SU-DHL-6 (cell line): ENCODE measurements at regions not wholly inside any gene's neighbourhood (a gene's known extent, or its start where the extent isn't known, plus 50 kb on each side); places are given as distances from the start of the nearest gene placed in this dataset.

Experiments used
- H2AFZ ChIP-seq: fragments of 200-600 bp; sonication (generic); 2 replicates; pipeline ENCODE4 v1.6.1; 2014; ENCODE audit warnings: low read depth, mild to moderate bottlenecking, moderate library complexity, mixed read lengths, antibody characterized with exemption, low read length; ENCODE audit not compliant: severe bottlenecking
- H3F3A ChIP-seq: fragments of 200-600 bp; shearing (Covaris generic); 2 replicates; pipeline ENCODE4 v1.6.0; 2016; ENCODE audit warnings: antibody characterized with exemption, mild to moderate bottlenecking; ENCODE audit not compliant: insufficient read depth
- H3K27ac ChIP-seq: fragments of 200-600 bp; sonication (generic); 2 replicates; pipeline ENCODE4 v1.5.1; 2016; ENCODE audit warnings: low read depth, mild to moderate bottlenecking, low read length, moderate library complexity, mixed read lengths
- H3K27me3 ChIP-seq: fragments of 200-600 bp; sonication (generic), shearing (Covaris generic); 2 replicates; pipeline ENCODE4 v1.6.0; 2014; ENCODE audit warnings: mild to moderate bottlenecking, low read length
- H3K36me3 ChIP-seq: fragments of 200-600 bp; sonication (generic); 2 replicates; pipeline ENCODE4 v1.6.1; 2014; ENCODE audit warnings: mild to moderate bottlenecking, low read length, mixed read lengths
- H3K4me2 ChIP-seq: fragments of 300-600, 200-600 bp; shearing (Covaris generic), sonication (generic); 2 replicates; pipeline ENCODE4 v1.6.0; 2014; ENCODE audit warnings: low read length, low read depth, mild to moderate bottlenecking; ENCODE audit not compliant: poor library complexity, severe bottlenecking
- H3K4me3 ChIP-seq: fragments of 200-600 bp; sonication (generic); 2 replicates; pipeline ENCODE4 v1.5.1; 2014; ENCODE audit warnings: antibody characterized with exemption, low read length, mild to moderate bottlenecking, mixed read lengths; ENCODE audit not compliant: insufficient read depth, poor library complexity, severe bottlenecking
- H3K79me2 ChIP-seq: fragments of 200-600 bp; sonication (generic); 2 replicates; pipeline ENCODE4 v1.6.1; 2014; ENCODE audit warnings: mild to moderate bottlenecking, low read length, moderate library complexity; ENCODE audit not compliant: insufficient read depth
- H3K9ac ChIP-seq: fragments of 200-600 bp; sonication (generic); 2 replicates; pipeline ENCODE4 v1.7.0; 2014; ENCODE audit warnings: mild to moderate bottlenecking, low read length
- H3K9me2 ChIP-seq: fragments of 200-600 bp; sonication (generic); replicated peaks from 2 replicates; pipeline ENCODE4 v1.6.1; 2014; ENCODE audit warnings: low read length; ENCODE audit not compliant: insufficient read depth
- H3K9me3 ChIP-seq: fragments of 200-600 bp; sonication (generic); 2 replicates; pipeline ENCODE4 v1.6.1; 2014; ENCODE audit warnings: low read length, mixed read lengths; ENCODE audit not compliant: insufficient read depth
- H4K20me1 ChIP-seq: fragments of 200-600 bp; sonication (generic); 2 replicates; pipeline ENCODE4 v1.6.1; 2014; ENCODE audit warnings: low read depth, mild to moderate bottlenecking, antibody characterized with exemption, low read length, moderate library complexity, mixed read lengths
- EZH2phosphoT487 ChIP-seq: fragments of 200-600 bp; sonication (generic), shearing (Covaris generic); conservative IDR thresholded peaks from 2 replicates; pipeline ENCODE4 v1.6.1; 2018; ENCODE audit warnings: mild to moderate bottlenecking, antibody characterized with exemption, low read length, moderate library complexity, mixed read lengths
- TF ChIP-seq, protein P1 (sequence below): fragments of 200-600 bp; sonication (generic); IDR thresholded peaks from one replicate; pipeline ENCODE4 v1.5.1; 2017; ENCODE audit warnings: antibody characterized with exemption, mild to moderate bottlenecking, low read length, moderate library complexity; ENCODE audit not compliant: insufficient read depth, poor library complexity, severe bottlenecking

DNA sequence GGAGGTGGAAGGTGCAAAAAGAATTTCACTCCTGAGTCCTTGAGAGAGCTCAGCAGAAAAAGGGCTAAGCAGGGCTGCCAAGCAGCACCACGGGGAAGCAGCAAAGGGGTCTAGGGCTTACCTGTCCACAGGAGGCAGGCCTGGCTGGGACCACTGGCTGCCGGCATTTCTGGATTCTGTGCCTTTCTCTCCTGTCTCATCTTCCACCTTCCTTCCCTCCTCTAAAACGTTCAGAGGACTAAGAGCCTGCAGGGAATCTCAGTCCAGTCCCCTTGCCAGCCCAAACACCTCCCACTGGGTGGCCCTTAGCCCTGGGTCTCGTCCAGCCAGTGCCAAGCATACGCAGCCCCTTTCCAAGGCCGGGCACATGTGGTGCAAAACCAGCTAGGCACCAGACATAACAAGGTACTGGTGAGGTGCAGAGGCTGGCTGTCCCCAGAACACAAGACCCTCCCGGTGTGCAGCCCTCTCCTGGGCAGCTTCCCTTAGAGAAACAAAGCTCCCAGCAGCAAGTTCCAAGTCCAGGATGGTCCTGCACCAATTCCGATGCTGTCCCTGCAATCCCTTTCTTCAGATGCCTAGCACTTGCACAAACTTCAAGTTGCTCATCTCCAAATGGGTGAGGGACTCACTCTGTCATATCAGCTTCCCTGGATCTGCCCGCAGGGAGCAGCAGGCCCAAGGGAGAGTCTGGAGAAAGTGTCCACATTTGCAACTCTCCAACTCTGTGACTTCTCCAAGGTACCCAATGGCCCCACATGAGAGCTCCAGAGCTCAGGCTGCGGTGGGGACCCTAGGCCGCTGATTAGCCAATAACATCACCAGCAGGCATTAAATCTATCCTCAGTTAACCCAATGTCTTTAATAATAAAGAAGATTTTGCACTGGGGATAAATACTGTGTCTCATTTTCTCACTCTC, 126.3 kb downstream of the C5orf15 start:
- Histone ChIP-seq H3K4me2 (no peak overlapping the region), H3K79me2 (no peaks in the 10 kb centered on the region)

DNA sequence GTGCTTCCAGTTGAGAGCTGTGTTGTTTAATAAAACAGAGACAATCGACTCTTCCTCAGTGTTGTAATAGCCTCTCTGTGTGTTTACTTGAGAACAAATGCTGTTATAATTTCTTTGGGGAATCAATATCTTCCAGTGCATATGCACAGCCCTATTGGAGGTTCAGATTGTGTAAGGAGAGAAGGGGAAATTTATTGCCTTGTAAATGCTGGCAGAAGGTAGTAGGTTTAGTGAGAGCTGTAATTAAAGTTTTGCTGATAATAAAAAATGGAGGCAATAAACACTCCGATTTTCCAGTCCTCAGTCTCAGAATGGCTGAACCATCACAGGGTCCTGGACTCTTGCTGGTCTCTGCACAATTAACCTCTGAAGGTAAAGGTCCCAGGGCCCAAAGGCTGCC, 128.3 kb downstream of the C5orf15 start:
- Histone ChIP-seq H4K20me1 (no peaks in the 10 kb centered on the region), H3K79me2 (no peaks in the 10 kb centered on the region), H3K9me2 (no peaks in the 10 kb centered on the region), H3K27me3 (no peaks in the 10 kb centered on the region), H3K4me3 (no peak overlapping the region), H3K27ac (no peak overlapping the region), H2AFZ (no peak overlapping the region), H3K9me3 (no peaks in the 10 kb centered on the region), H3K36me3 (no peaks in the 10 kb centered on the region), H3F3A (no peaks in the 10 kb centered on the region), H3K4me2 (no peak overlapping the region), H3K9ac (no peak overlapping the region)
- TF ChIP-seq, protein P1, sequence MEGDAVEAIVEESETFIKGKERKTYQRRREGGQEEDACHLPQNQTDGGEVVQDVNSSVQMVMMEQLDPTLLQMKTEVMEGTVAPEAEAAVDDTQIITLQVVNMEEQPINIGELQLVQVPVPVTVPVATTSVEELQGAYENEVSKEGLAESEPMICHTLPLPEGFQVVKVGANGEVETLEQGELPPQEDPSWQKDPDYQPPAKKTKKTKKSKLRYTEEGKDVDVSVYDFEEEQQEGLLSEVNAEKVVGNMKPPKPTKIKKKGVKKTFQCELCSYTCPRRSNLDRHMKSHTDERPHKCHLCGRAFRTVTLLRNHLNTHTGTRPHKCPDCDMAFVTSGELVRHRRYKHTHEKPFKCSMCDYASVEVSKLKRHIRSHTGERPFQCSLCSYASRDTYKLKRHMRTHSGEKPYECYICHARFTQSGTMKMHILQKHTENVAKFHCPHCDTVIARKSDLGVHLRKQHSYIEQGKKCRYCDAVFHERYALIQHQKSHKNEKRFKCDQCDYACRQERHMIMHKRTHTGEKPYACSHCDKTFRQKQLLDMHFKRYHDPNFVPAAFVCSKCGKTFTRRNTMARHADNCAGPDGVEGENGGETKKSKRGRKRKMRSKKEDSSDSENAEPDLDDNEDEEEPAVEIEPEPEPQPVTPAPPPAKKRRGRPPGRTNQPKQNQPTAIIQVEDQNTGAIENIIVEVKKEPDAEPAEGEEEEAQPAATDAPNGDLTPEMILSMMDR = no peak
- TF ChIP-seq EZH2phosphoT487 = no peak

More for the DNA sequence above, 126.3 kb downstream of the C5orf15 start:
- Histone ChIP-seq H3K9ac (no peak overlapping the region), H3K9me3 (no peaks in the 10 kb centered on the region), H3K27ac (no peak overlapping the region), H3K9me2 (no peaks in the 10 kb centered on the region), H3K27me3 (no peaks in the 10 kb centered on the region), H3F3A (no peaks in the 10 kb centered on the region), H3K36me3 (no peaks in the 10 kb centered on the region), H3K4me3 (no peak overlapping the region), H4K20me1 (no peaks in the 10 kb centered on the region), H2AFZ (no peak overlapping the region)
- TF ChIP-seq, protein P1 = no peak
- no peak for TF ChIP-seq EZH2phosphoT487

DNA sequence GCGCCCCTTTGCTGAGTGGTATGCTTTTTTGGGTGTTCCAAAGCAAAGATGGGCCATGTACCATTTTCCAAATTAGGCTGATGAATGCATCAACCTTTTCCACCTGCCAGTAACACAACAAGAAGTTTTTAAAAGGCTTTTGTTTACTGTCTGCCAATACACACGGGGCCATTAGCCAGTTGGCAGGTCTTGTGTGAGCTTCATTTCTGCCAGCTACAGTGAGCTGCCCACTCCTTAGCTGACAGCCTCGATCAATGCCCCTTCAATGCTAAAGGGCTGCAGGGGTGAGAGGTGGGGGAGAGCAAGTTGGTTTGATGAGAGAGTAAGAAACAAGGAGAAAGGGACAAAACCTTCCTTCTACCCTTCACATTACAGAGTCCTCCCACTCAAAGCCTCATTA, 128.7 kb downstream of the C5orf15 start:
- Histone ChIP-seq H3K9ac (no peak overlapping the region), H3K27me3 (no peaks in the 10 kb centered on the region), H3K9me3 (no peaks in the 10 kb centered on the region), H3K27ac (no peak overlapping the region), H3K4me2 (no peak overlapping the region), H3F3A (no peaks in the 10 kb centered on the region), H3K36me3 (no peaks in the 10 kb centered on the region), H3K4me3 (no peak overlapping the region), H2AFZ (no peak overlapping the region), H3K9me2 (no peaks in the 10 kb centered on the region), H3K79me2 (no peaks in the 10 kb centered on the region), H4K20me1 (no peaks in the 10 kb centered on the region)
- TF ChIP-seq EZH2phosphoT487 = no peak
- TF ChIP-seq, protein P1 = no peak
